Panc1 (cell line): ENCODE measurements at regions not wholly inside any gene's neighbourhood (a gene's known extent, or its start where the extent isn't known, plus 50 kb on each side); places are given as distances from the start of the nearest gene placed in this dataset.

ENCODE experiments used
- ATAC-seq: fragments of 200-7000 bp; cut with Tn5 transposase; 2 replicates; pipeline ENCODE4 v1.9.1; 2020; ENCODE audit warnings: mild to moderate bottlenecking, moderate library complexity
- BruUV-seq: library from RNA; stranded (reverse); fragments of 400-500 nt; replicated peaks from 2 replicates; lab custom pipeline; 2021; lab: Mats Ljungman, UMichigan
- CTCF ChIA-PET: fragments of 300-600 bp; sonication (Branson Sonifier 250); formaldehyde crosslinking; loops from one replicate; lab custom pipeline; 2022; ENCODE audit warnings: antibody characterized with exemption; lab: Charles Lee
- POLR2A ChIA-PET: fragments of 300-600 bp; sonication (Branson Sonifier 250); formaldehyde crosslinking; loops from one replicate; lab custom pipeline; 2022; ENCODE audit warnings: antibody characterized with exemption; lab: Charles Lee
- DNase-seq: peaks from one replicate; pipeline ENCODE4 v3.0.0-alpha.2; 2010; ENCODE audit warnings: low read depth, low spot score
- H3K27ac ChIP-seq: 2 replicates; pipeline ENCODE4 v1.5.1; 2011; ENCODE audit warnings: mild to moderate bottlenecking, low read length, inconsistent platforms
- H3K27me3 ChIP-seq: fragments of 200-500 bp; sonication (Bioruptor generic); 2 replicates; pipeline ENCODE4 v1.6.0; 2014; ENCODE audit warnings: low read length, inconsistent platforms; ENCODE audit not compliant: control insufficient read depth, insufficient read depth
- H3K36me3 ChIP-seq: fragments of 200-500 bp; sonication (Bioruptor generic); 2 replicates; pipeline ENCODE4 v1.5.1; 2014; ENCODE audit warnings: inconsistent platforms, mild to moderate bottlenecking, low read length, moderate library complexity; ENCODE audit not compliant: control insufficient read depth, insufficient read depth
- H3K4me1 ChIP-seq: 2 replicates; pipeline ENCODE4 v1.5.1; 2011; ENCODE audit warnings: inconsistent platforms, mild to moderate bottlenecking, low read length, moderate library complexity; ENCODE audit not compliant: control insufficient read depth, insufficient read depth
- H3K4me3 ChIP-seq, 2 experiments: 2 replicates each; pipeline ENCODE4 v1.5.1; 2011 to 2012; ENCODE audit warnings: low read depth in 2 of 2, low read length in 2 of 2, mild to moderate bottlenecking in 2 of 2, inconsistent platforms in 1 of 2, moderate library complexity in 1 of 2
- H3K9me3 ChIP-seq: fragments of 200-500 bp; sonication (Bioruptor generic); 2 replicates; pipeline ENCODE4 v1.5.1; 2014; ENCODE audit warnings: low read depth, mild to moderate bottlenecking, inconsistent platforms, low read length, moderate library complexity; ENCODE audit not compliant: control insufficient read depth, insufficient read depth
- POLR2AphosphoS5 ChIP-seq: IDR thresholded peaks from 2 replicates; pipeline ENCODE4 v1.6.1; 2012; ENCODE audit warnings: mild to moderate bottlenecking, low read depth, low read length, moderate library complexity
- SIN3A ChIP-seq: IDR thresholded peaks from 2 replicates; pipeline ENCODE4 v1.6.1; 2012; ENCODE audit warnings: low read depth, mild to moderate bottlenecking, low read length, moderate library complexity, borderline replicate concordance; ENCODE audit not compliant: insufficient read depth
- TCF7L2 ChIP-seq: IDR thresholded peaks from 2 replicates; pipeline ENCODE4 v1.6.1; 2011; ENCODE audit warnings: mild to moderate bottlenecking, low read depth, low read length, inconsistent platforms
- in situ Hi-C: cut with HindIII; loops from 2 replicates; pipeline ENCODE4 v1.10.0; 2016; ENCODE audit warnings: low sequenced_read_pairs, low pct_unique_long_range_greater_than_20kb
- intact Hi-C: fragments of 100-400 bp; cut with micrococcal nuclease; formaldehyde crosslinking; loops from one replicate; pipeline ENCODE4 v1.10.0; 2022; ENCODE audit not compliant: unreplicated experiment
- TF ChIP-seq, protein P1 (sequence below), 2 experiments: IDR thresholded peaks; 2 replicates each; pipeline ENCODE4 v1.6.1; 2011 to 2012; ENCODE audit warnings: low read depth in 2 of 2, control low read depth in 1 of 2, low read length in 1 of 2, mild to moderate bottlenecking in 1 of 2, moderate library complexity in 1 of 2; ENCODE audit not compliant: insufficient read depth in 1 of 2
- TF ChIP-seq, protein P2 (sequence below): fragments of 450-650 bp; IDR thresholded peaks from 2 replicates; pipeline ENCODE4 v1.5.1; 2017; ENCODE audit warnings: mild to moderate bottlenecking

DNA sequence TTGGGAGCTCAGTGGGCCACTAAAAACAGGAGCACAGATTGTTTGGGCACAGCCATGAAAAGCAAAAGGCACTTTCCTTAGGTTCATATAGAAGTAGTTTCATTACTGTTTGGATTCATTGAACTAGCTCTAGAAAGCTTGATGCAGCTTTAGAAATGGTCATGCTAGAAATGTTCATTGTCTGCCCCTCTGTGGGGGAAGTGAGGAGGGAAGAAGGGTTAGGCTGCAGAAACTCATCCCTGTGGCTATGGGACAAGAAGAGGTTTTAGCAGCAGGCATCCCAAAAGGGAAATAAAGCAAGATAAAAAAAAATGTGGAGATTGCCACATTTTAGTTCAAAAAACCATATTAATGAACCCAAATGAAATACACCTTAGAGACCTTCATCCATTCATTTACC is 359.6 kb upstream of the PTBP2 start:
- in situ Hi-C loops (no loop called here), intact Hi-C loops (no loop called here)
- Histone ChIP-seq H3K4me1 (peaks cover 5% of the 10 kb centered on the region; the same call in 1 of the 2 replicates), H3K4me3 (no peak overlapping the region), H3K27me3 (no peaks in the 10 kb centered on the region), H3K36me3 (no peaks in the 10 kb centered on the region), H3K27ac (peak overlapping the region; percentile 51; the same call in 1 of the 2 replicates), H3K9me3 (no peaks in the 10 kb centered on the region)
- DNase-seq (no peak), ATAC-seq (no peak)
- TF ChIP-seq, protein P1, sequence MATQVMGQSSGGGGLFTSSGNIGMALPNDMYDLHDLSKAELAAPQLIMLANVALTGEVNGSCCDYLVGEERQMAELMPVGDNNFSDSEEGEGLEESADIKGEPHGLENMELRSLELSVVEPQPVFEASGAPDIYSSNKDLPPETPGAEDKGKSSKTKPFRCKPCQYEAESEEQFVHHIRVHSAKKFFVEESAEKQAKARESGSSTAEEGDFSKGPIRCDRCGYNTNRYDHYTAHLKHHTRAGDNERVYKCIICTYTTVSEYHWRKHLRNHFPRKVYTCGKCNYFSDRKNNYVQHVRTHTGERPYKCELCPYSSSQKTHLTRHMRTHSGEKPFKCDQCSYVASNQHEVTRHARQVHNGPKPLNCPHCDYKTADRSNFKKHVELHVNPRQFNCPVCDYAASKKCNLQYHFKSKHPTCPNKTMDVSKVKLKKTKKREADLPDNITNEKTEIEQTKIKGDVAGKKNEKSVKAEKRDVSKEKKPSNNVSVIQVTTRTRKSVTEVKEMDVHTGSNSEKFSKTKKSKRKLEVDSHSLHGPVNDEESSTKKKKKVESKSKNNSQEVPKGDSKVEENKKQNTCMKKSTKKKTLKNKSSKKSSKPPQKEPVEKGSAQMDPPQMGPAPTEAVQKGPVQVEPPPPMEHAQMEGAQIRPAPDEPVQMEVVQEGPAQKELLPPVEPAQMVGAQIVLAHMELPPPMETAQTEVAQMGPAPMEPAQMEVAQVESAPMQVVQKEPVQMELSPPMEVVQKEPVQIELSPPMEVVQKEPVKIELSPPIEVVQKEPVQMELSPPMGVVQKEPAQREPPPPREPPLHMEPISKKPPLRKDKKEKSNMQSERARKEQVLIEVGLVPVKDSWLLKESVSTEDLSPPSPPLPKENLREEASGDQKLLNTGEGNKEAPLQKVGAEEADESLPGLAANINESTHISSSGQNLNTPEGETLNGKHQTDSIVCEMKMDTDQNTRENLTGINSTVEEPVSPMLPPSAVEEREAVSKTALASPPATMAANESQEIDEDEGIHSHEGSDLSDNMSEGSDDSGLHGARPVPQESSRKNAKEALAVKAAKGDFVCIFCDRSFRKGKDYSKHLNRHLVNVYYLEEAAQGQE (IDR thresholded peaks at IDR 0.05; ENCODE audit: insufficient read depth in 1 of 2, low read depth in 2 of 2, low read length in 1 of 2), result no peak
- TF ChIP-seq, protein P2, sequence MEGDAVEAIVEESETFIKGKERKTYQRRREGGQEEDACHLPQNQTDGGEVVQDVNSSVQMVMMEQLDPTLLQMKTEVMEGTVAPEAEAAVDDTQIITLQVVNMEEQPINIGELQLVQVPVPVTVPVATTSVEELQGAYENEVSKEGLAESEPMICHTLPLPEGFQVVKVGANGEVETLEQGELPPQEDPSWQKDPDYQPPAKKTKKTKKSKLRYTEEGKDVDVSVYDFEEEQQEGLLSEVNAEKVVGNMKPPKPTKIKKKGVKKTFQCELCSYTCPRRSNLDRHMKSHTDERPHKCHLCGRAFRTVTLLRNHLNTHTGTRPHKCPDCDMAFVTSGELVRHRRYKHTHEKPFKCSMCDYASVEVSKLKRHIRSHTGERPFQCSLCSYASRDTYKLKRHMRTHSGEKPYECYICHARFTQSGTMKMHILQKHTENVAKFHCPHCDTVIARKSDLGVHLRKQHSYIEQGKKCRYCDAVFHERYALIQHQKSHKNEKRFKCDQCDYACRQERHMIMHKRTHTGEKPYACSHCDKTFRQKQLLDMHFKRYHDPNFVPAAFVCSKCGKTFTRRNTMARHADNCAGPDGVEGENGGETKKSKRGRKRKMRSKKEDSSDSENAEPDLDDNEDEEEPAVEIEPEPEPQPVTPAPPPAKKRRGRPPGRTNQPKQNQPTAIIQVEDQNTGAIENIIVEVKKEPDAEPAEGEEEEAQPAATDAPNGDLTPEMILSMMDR, result no peak
- TF ChIP-seq SIN3A (no peak), TCF7L2 (no peak), POLR2AphosphoS5 (no peak)
- POLR2A ChIA-PET, result no interaction called here
- CTCF ChIA-PET, result no interaction called here
- BruUV-seq, result no TSS peak

DNA sequence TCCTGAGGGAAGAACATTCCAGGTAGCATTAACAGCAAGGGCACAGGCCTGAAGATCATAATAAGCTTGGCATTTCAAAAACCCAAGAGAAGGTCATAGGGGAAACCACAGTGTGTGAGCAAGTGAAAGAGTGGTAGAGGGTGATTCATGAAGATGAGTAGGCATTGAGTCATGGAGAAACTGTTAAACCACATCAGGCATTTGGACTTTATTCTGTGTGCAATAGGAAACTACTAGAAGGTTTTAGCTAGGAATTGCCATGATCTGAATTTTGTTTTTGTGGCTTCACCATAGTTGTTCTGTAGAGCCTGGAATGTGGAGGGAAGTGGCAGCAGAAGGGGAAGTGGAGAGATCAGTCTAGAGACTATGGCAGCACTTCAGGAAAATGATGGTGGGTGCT is 359.0 kb upstream of the PTBP2 start:
- no TSS peak for BruUV-seq
- intact Hi-C loops, result no loop called here

More for the DNA sequence above, 359.0 kb upstream of the PTBP2 start:
- peak overlapping the region; percentile 51 for H3K27ac ChIP-seq
- ChIA-PET POLR2A (no interaction called here), CTCF (no interaction called here)
- ATAC-seq, result peak; percentile 98
- TF ChIP-seq POLR2AphosphoS5 (peak; percentile 68; the same call in 1 of the 2 replicates), SIN3A (no peak), TCF7L2 (peak; percentile 57; the same call in 1 of the 2 replicates)
- TF ChIP-seq, protein P2, result no peak
- TF ChIP-seq, protein P1 (IDR thresholded peaks at IDR 0.05; ENCODE audit: insufficient read depth in 1 of 2, low read depth in 2 of 2, low read length in 1 of 2), result no peak
- peak; percentile 93 for DNase-seq
- H3K36me3 ChIP-seq, result no peaks in the 10 kb centered on the region
- H3K9me3 ChIP-seq, result no peaks in the 10 kb centered on the region
- in situ Hi-C loops, result no loop called here
- H3K27me3 ChIP-seq, result no peaks in the 10 kb centered on the region
- peaks cover 5% of the 10 kb centered on the region; the same call in 1 of the 2 replicates for H3K4me1 ChIP-seq
- H3K4me3 ChIP-seq, result no peak overlapping the region
